HG03097 (cell line): ENCODE measurements at regions not wholly inside any gene's neighbourhood (a gene's known extent, or its start where the extent isn't known, plus 50 kb on each side); places are given as distances from the start of the nearest gene placed in this dataset.

ENCODE experiments used
- ATAC-seq: cut with Tn5 transposase; IDR thresholded peaks from one replicate; pipeline ENCODE4 v1.9.1; 2021; ENCODE audit not compliant: unreplicated experiment, low FRiP score

DNA sequence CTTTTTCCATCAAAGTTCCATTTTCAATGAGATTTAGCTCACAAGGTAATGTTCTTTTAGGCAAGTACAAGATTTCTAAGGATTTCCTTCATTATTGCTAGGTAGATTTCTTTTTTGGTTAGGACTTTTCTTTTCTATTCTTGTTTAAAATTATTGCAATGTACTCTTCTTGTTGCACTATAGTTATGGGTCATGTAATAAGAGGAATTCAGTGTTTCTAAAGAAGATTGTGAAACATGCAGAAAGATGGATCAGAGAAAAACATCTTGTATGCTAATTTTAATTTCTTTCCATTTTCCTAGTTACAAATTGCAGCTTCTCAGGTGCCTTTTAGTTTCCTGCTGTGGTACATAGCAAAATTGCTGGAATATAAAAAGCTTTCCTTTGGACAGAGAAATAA lies 56.1 kb downstream of the BTG1 start:
- no peak for ATAC-seq

DNA sequence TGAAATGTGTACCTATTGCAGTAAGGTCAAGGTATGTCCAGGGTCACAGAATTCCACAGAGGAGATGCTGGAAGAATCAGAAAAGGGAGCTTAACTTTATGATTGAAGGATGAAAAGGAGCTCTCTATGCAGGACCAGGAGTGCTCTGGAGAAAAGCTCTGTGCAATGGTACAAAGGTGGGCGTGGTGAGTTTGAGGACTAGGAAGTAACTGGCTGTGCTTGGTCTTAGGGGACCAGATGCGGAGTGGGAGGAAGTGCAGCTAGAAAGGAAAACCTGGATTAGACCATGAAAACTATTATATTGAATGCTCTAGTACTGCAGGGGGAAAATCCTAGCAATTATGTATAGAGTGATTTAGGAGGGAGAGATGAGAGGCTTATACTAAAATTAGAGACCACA lies 56.8 kb downstream of the BTG1 start:
- no peak for ATAC-seq

- ATAC-seq: no peak
These were observed 60.0 kb downstream of the BTG1 start for GRCh38 chr12:92085736-92086040.

- no peak for ATAC-seq
These were observed 60.5 kb downstream of the BTG1 start for GRCh38 chr12:92085040-92085735.

DNA sequence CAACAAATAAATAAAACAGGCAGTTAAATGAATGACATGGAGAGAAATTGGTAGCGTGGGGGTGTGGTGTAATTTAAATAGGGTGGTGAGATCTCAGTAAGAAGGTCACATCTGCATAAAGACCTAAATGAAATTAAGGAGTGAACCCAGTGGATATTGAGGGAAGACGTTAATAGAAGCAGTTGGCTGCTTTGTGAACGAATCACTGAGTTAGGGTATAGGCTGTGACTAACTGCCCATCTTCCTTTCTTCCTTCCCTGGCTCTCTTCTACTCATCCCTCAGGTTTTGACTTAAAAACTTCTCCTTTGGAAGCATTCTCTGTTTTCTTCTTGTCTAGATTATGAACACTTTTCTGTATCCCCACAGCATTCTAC lies 64.7 kb downstream of the BTG1 start:
- no peak for ATAC-seq

- no peak for ATAC-seq
These were observed 66.6 kb downstream of the BTG1 start for GRCh38 chr12:92079054-92079385.

DNA sequence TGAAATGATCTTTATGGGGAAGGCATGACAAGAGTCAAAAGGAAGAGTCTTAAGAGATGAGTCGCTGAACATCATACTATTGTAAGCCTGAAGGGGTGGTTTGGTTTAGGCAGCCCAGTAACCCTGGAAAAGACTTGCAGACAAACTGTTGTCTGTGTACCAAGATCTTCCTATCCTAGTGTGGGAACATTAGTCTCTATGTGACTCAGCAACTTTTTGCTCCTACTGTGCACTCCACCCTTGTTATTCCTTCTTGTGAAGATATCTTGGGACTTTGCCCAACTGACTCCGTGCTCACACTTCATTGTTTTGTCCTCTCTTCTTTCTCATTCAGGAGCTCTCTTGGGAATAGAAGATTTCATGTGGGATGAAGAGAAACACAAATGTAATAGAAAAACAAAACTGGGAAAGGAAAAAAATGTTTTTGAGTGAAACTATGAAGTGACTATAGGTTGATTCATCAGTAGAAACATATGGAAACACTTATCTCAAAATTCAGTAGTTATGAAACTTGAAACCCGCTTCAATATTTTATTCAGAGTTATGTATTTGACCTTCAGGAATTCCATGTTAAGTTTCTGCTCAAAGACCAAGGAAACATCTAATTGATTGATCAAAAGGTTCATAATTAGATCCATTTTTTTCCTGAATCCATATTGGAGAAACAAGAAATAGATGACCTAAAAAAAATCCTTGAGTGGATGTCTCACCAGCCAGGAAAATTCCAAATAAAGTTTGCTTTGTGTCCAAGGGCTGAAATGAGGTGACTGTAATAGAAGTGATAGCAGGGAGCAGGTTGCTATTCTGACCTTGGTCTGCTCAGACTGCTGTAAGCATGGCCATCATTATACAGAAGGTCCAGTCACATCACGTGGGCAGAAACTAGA lies 67.2 kb downstream of the BTG1 start:
- ATAC-seq: no peak

DNA sequence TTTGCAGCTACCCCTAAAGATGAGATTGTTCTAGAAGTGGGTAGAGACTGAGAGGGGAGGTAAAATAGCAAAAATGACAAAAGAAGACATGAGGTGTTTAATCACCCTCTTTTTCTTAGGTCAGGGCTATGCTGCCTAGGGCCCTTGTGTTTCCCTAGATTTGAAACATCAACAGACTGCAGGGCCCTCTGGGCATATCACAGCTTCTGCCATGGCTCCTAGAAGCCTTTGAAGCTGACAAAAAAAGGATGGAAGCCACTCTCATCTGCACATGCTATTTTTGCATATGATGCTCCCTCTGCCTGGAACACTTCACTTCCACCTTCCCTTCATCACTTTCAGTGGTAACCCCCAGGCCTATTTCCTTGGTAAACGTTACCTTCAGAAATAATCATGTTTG lies 68.1 kb downstream of the BTG1 start:
- ATAC-seq: no peak

- ATAC-seq: no peak
These were observed 69.5 kb downstream of the BTG1 start for GRCh38 chr12:92076101-92076500.

- no peak for ATAC-seq
These were observed 70.2 kb downstream of the BTG1 start for GRCh38 chr12:92075425-92075914.

- no peak for ATAC-seq
These were observed 70.8 kb downstream of the BTG1 start for GRCh38 chr12:92074889-92075288.

DNA sequence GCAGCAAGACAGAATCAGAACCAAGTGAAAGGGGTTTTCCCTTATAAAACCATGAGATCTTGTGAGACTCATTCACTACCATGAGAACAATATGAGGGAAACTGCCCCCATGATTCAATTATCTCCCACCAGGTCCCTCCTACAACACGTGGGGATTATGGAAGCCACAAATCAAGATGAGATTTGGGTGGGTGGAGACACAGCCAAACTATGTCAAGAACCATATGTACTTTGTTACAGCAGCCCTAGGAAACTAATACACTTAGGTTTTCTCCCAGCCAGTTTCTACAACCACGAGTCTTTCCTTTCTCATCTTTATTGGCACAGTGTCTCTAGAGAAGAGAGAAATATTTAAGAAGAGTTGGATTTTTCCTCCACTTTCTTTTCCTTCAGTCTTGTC lies 72.6 kb downstream of the BTG1 start:
- no peak for ATAC-seq

DNA sequence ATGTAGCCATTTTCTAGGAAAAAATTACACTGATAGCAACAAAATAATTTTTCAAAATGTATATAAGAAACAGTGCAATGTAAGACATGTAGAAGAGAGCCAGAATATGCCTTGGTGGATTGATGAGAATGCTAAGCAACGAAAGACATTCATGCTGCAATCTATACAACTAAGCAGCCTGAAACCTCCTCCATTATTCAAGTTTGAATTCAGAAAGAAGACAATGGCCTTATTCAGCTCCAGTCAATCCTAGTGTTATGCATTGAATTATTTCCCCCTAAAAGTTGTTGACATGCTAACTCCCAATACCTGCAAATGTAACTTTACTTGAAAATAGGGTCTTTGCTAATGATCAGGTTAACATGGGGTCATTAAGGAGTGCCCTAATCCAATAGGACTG lies 73.5 kb downstream of the BTG1 start:
- no peak for ATAC-seq

DNA sequence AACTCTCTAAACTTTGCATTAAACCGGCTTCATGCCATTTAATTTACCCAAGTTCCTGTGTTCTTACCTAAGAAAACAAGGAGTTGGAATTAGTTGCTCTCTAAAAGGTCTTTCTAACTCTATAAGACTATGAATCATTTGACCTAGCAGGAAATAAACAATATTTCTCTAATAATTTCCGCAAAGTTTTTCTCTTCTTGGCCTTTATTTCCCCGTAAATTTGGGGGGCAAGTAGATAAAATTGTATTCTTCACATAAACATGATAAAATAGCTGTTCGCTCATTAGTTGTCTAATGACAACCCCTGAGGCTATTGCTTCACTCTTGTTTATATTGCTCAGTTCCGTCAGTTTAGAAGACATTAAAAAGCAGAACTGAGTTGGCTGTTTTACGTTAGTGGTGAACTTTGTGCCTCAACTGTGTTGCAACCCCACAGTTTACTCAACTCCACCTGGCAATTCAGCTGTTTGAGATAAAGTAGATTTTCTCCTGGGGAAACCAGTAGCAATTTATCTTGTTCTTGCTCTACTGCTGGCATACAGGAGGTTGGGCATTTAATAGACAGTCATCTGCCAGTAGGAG lies 74.7 kb downstream of the BTG1 start:
- ATAC-seq: no peak

DNA sequence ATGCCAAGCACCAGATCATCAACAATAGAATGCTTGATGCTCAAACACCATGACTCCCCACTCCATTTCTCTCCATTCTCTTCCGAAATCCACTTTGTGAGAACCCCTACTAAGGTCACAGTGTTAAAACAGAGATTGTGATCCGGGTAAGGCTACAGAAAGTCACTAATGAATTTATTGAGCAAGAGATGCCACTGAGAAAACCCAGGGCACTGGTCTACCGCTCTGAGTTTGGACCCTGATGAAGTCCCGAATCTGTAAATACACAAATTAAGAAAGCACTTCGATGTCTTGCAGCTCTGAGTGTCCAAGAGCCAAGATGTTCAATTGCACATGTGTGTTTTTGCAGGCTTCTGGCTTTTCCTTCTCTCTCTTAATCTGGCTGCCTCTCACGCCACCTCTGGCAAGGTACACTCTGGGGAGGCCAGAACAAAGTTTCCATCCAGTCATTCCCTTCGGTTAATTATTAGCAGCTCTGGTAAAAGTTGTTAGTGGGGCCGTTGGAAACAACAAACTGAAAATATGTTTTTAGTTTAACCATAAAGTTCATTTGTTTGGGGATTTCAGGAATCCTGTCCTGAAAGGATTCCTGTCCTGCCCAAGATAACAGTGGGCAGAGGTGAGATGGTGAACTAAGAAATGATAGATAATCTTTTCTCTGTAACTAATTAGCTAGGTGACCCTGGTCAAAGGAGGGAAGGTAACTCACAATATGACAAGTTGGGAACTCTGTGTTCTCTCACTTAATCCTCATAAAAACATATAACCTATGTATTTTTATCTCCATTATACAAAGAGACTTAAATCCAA lies 75.4 kb downstream of the BTG1 start:
- ATAC-seq: no peak

GRCh38 chr12:92068459-92068858 lies 77.2 kb downstream of the BTG1 start:
- ATAC-seq: no peak

DNA sequence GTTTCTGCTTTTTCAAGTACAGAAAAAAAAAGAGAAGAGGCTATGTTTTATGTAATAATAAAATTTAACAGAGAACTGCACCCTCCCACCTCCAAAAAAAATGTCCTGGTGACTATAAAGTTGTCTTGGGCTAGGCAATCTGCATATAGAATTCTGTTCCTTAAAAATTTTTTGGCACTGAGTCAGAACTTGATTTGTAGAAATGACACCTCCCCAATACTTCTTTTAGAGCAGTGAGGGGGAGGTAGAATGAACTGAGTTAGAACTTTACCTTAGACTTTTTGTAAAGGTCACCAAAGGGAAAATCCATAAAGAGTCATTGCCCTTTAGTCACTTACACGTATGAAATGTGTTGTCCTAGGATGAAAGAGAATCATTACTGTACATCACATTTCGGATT lies 80.0 kb downstream of the BTG1 start:
- ATAC-seq: no peak

DNA sequence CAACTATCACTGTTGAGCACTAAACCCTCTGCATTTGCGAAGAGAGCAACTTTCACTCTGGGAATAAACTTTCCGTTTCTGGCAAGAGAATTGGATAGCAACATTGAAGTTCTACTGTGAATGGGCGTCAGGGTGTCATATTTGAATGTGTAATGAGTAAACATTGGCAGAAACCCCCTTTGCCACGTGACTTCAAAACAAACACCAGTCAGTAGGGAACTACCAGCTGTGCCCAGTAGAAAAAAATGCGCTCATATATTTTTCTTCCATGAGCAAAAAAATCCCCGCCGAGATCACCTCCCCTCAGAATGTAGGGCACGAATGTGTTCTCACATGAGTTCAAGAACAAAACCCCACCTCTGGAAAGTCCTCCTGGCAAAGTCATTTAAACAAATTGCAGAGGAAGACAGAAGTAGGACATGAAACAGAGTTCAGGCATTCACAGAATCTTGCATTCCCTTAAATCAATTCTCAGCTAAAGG lies 80.6 kb downstream of the BTG1 start:
- ATAC-seq: peak; percentile 77

GRCh38 chr12:92064422-92064821 lies 81.2 kb downstream of the BTG1 start:
- no peak for ATAC-seq

DNA sequence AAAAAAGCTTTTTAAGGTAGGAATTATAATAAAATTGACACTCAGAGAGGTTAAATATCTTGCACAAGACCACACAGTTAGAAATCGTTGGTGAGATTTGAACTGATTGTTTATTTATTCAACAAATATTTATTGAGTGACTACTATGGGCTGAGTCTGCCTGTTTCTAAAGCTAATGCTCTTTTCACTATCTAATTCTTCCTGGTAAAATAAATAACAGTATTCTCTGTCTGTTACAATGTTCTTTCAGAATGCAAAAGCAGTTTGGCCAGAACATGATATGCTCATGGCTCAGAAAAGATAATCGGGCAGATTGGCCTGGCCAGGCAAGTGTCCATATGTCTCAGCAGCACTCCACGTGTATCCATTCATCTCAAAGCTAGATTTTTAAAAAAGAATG lies 82.0 kb downstream of the BTG1 start:
- ATAC-seq: no peak
